ENCODE measurements at regions not wholly inside any gene's neighbourhood (a gene's known extent, or its start where the extent isn't known, plus 50 kb on each side); places are given as distances from the start of the nearest gene placed in this dataset.

GRCh38 chr11:128046213-128046612 is 541.1 kb downstream of the ETS1 start:
- Histone ChIP-seq H3K4me2 (ENCODE audit: low read length) (no peak overlapping the region), H3K4me3 (ENCODE audit: low read length) (no peak overlapping the region), H3K9me2 (replicated peaks; ENCODE audit: control insufficient read depth, low read length) (no peaks in the 10 kb centered on the region), H3K9me3 (ENCODE audit: control insufficient read depth, insufficient read depth, low read length) (no peaks in the 10 kb centered on the region), H3K79me2 (ENCODE audit: control insufficient read depth, low read length) (no peaks in the 10 kb centered on the region), H3K27me3 (ENCODE audit: control insufficient read depth, low read length) (peaks cover 2% of the 10 kb centered on the region; the same call in 1 of the 2 replicates), H4K20me1 (ENCODE audit: control insufficient read depth, insufficient read depth, low read depth, low read length) (no peaks in the 10 kb centered on the region), H3K4me1 (ENCODE audit: control insufficient read depth, low read length) (peaks cover 4% of the 10 kb centered on the region; the same call in 1 of the 2 replicates), H3K36me3 (ENCODE audit: control insufficient read depth, low read length) (no peaks in the 10 kb centered on the region), H3K27ac (ENCODE audit: low read depth, low read length) (no peak overlapping the region), H3F3A (ENCODE audit: control insufficient read depth, insufficient read depth) (no peaks in the 10 kb centered on the region)
- TF ChIP-seq EZH2phosphoT487 (IDR thresholded peaks at IDR 0.05; ENCODE audit: borderline replicate concordance, low read length) (no peak), CTCF (IDR thresholded peaks at IDR 0.05; ENCODE audit: low read depth, low read length, poor library complexity, severe bottlenecking) (no peak)

GRCh38 chr11:128045094-128045725 is 542.1 kb downstream of the ETS1 start:
- H3K27ac ChIP-seq (ENCODE audit: low read depth, low read length): no peak overlapping the region
- TF ChIP-seq EZH2phosphoT487 (IDR thresholded peaks at IDR 0.05; ENCODE audit: borderline replicate concordance, low read length) (no peak), CTCF (IDR thresholded peaks at IDR 0.05; ENCODE audit: low read depth, low read length, poor library complexity, severe bottlenecking) (no peak)
- no peaks in the 10 kb centered on the region for H3F3A ChIP-seq (ENCODE audit: control insufficient read depth, insufficient read depth)
- H3K9me2 ChIP-seq (replicated peaks; ENCODE audit: control insufficient read depth, low read length): no peaks in the 10 kb centered on the region
- no peak overlapping the region for H3K4me2 ChIP-seq (ENCODE audit: low read length)
- peaks cover 4% of the 10 kb centered on the region; the same call in 1 of the 2 replicates for H3K4me1 ChIP-seq (ENCODE audit: control insufficient read depth, low read length)
- H3K79me2 ChIP-seq (ENCODE audit: control insufficient read depth, low read length): no peaks in the 10 kb centered on the region
- no peak overlapping the region for H3K4me3 ChIP-seq (ENCODE audit: low read length)
- no peaks in the 10 kb centered on the region for H3K36me3 ChIP-seq (ENCODE audit: control insufficient read depth, low read length)
- no peaks in the 10 kb centered on the region for H4K20me1 ChIP-seq (ENCODE audit: control insufficient read depth, insufficient read depth, low read depth, low read length)
- peaks cover 4% of the 10 kb centered on the region; the same call in 1 of the 2 replicates for H3K27me3 ChIP-seq (ENCODE audit: control insufficient read depth, low read length)
- H3K9me3 ChIP-seq (ENCODE audit: control insufficient read depth, insufficient read depth, low read length): no peaks in the 10 kb centered on the region

DNA sequence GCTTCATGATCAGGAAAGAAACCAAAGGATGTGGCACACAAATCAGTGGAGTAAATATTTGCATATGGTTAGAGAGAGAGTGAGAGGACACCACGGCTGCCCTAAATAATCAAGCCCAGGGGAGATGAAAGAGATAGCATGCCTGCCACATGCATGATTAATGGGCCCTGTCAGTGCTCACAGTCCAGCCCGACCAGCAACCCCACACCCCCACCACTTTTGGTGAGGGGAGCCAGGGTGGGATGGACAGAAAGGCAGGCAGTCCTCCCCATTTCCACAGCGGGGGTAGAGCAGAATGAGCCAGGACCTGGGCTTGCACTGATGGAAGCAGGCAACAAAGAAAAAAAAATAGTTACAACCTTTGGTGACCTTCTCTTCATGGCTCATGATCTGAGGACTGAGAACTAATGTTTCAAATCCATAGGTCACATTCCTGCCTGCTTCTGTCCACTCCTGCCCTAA is 545.0 kb downstream of the ETS1 start:
- Histone ChIP-seq H3K9me2 (replicated peaks; ENCODE audit: control insufficient read depth, low read length) (no peaks in the 10 kb centered on the region), H3K79me2 (ENCODE audit: control insufficient read depth, low read length) (no peaks in the 10 kb centered on the region), H3K27me3 (ENCODE audit: control insufficient read depth, low read length) (peaks cover 4% of the 10 kb centered on the region; the same call in 1 of the 2 replicates), H3K4me1 (ENCODE audit: control insufficient read depth, low read length) (peaks cover 4% of the 10 kb centered on the region; the same call in 1 of the 2 replicates), H3F3A (ENCODE audit: control insufficient read depth, insufficient read depth) (no peaks in the 10 kb centered on the region), H3K4me3 (ENCODE audit: low read length) (no peak overlapping the region), H3K4me2 (ENCODE audit: low read length) (no peak overlapping the region), H4K20me1 (ENCODE audit: control insufficient read depth, insufficient read depth, low read depth, low read length) (no peaks in the 10 kb centered on the region), H3K9me3 (ENCODE audit: control insufficient read depth, insufficient read depth, low read length) (no peaks in the 10 kb centered on the region), H3K27ac (ENCODE audit: low read depth, low read length) (no peak overlapping the region), H3K36me3 (ENCODE audit: control insufficient read depth, low read length) (no peaks in the 10 kb centered on the region)
- TF ChIP-seq EZH2phosphoT487 (IDR thresholded peaks at IDR 0.05; ENCODE audit: borderline replicate concordance, low read length) (no peak), CTCF (IDR thresholded peaks at IDR 0.05; ENCODE audit: low read depth, low read length, poor library complexity, severe bottlenecking) (no peak)

All from DOHH2 (cell line).